ENCODE measurements at regions not wholly inside any gene's neighbourhood (a gene's known extent, or its start where the extent isn't known, plus 50 kb on each side); places are given as distances from the start of the nearest gene placed in this dataset.

DNA sequence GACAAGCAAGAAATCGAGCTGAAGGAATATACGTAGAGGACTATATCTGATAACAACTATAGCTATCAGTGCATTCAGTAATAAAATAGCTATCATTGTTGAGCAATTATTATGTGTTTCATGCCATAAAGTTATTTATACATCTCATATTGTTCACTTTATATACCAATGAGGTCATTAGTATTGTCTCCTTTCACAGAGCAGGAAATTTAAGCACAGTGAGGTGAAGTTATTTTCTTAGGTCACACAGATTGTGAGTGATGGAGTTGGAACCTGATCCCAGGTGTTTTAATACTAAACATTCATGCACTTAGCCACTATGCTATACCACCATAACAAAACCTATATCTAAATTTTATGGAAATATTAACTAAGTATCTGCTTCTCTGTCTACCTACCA is 180.5 kb upstream of the DPYD start:
- no peaks in the 10 kb centered on the region for H3K27me3 ChIP-seq (ENCODE audit: control insufficient read depth, insufficient read depth, low read length)
- ChIA-PET POLR2A (no interaction called here), CTCF (no interaction called here)
- H3K36me3 ChIP-seq (ENCODE audit: control insufficient read depth, insufficient read depth, low read length): no peaks in the 10 kb centered on the region
- H3K4me3 ChIP-seq (ENCODE audit: low read depth, low read length): no peak overlapping the region
- no peak for DNase-seq (ENCODE audit: low read depth)
- TF ChIP-seq, protein P1, sequence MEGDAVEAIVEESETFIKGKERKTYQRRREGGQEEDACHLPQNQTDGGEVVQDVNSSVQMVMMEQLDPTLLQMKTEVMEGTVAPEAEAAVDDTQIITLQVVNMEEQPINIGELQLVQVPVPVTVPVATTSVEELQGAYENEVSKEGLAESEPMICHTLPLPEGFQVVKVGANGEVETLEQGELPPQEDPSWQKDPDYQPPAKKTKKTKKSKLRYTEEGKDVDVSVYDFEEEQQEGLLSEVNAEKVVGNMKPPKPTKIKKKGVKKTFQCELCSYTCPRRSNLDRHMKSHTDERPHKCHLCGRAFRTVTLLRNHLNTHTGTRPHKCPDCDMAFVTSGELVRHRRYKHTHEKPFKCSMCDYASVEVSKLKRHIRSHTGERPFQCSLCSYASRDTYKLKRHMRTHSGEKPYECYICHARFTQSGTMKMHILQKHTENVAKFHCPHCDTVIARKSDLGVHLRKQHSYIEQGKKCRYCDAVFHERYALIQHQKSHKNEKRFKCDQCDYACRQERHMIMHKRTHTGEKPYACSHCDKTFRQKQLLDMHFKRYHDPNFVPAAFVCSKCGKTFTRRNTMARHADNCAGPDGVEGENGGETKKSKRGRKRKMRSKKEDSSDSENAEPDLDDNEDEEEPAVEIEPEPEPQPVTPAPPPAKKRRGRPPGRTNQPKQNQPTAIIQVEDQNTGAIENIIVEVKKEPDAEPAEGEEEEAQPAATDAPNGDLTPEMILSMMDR (IDR thresholded peaks at IDR 0.05; ENCODE audit: insufficient read depth, low read depth, low read length): no peak

DNA sequence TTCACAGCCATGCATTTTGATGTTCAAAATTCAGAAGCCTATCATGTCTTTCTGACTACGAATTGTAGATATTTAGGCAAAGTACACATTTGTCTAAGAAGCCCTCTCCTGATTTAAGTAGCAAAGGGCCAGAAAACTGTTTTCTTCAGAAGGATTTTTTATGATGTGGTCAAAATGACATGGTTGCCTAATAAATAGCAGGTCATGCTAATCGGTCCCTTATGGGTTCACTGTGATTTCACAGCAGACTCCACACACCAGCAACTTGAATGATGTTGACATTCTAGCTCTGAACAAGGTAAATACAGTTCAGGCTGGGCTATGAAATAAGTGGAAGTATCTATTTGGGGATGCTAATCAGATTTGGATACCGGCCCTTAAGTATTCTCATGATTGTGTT is 178.7 kb upstream of the DPYD start:
- TF ChIP-seq, protein P1 (IDR thresholded peaks at IDR 0.05; ENCODE audit: insufficient read depth, low read depth, low read length): no peak
- H3K36me3 ChIP-seq (ENCODE audit: control insufficient read depth, insufficient read depth, low read length): no peaks in the 10 kb centered on the region
- CTCF ChIA-PET: no interaction called here
- no peak for DNase-seq (ENCODE audit: low read depth)
- POLR2A ChIA-PET: interaction anchor here (0.5 kb wide), 1 partner anchor 13 kb away, joined by 7 read pairs; no protein-coding TSS in a partner anchor
- H3K4me3 ChIP-seq (ENCODE audit: low read depth, low read length): no peak overlapping the region
- no peaks in the 10 kb centered on the region for H3K27me3 ChIP-seq (ENCODE audit: control insufficient read depth, insufficient read depth, low read length)

DNA sequence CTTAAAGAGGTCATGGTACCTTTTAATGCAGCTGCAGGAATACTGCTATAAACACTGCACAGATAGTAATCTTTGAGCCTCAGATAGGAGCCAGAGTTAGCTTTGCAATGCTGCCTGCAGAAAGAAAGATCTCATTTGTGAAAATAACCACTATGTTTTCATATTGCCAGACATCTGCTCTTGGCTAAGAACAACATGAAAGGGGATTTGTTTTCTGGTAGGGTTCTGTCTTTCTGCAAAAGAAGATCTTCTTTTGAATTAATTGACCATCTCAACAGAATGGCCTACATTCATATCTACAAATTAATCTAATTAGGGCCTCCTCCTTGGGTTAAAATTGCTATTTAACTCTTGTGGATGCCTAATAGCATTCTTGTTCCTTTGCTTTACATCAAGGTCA is 177.6 kb upstream of the DPYD start:
- DNase-seq (ENCODE audit: low read depth): no peak
- H3K27me3 ChIP-seq (ENCODE audit: control insufficient read depth, insufficient read depth, low read length): no peaks in the 10 kb centered on the region
- ChIA-PET POLR2A (no interaction called here), CTCF (no interaction called here)
- H3K4me3 ChIP-seq (ENCODE audit: low read depth, low read length): no peak overlapping the region
- TF ChIP-seq, protein P1 (IDR thresholded peaks at IDR 0.05; ENCODE audit: insufficient read depth, low read depth, low read length): no peak
- no peaks in the 10 kb centered on the region for H3K36me3 ChIP-seq (ENCODE audit: control insufficient read depth, insufficient read depth, low read length)

DNA sequence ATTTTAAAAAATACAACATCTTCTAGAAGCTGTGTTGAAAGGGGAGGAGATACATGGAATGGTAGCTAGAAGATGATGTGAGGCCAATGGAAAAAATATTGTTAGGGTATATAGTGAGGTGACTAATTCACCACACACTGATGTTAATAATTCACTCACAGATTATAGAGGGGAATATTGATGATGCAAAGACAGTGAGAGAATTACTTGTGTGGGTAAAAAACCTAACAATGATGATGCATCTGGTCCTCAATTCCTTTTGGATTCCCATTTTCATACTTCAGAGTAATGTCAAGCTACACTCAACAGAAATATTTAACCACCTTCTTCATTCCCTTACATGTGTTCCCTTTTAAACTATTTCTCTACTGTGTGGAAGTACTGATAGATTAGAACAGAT is 169.5 kb upstream of the DPYD start:
- Histone ChIP-seq H3K36me3 (ENCODE audit: control insufficient read depth, insufficient read depth, low read length) (no peaks in the 10 kb centered on the region), H3K27me3 (ENCODE audit: control insufficient read depth, insufficient read depth, low read length) (no peaks in the 10 kb centered on the region), H3K4me3 (ENCODE audit: low read depth, low read length) (no peak overlapping the region)
- ChIA-PET CTCF (interaction anchor here (1.0 to 1.2 kb wide), 2 partner anchors 37 to 40 kb away, joined by 3 read pairs; no protein-coding TSS in a partner anchor), POLR2A (no interaction called here)
- no peak for DNase-seq (ENCODE audit: low read depth)
- TF ChIP-seq, protein P1 (IDR thresholded peaks at IDR 0.05; ENCODE audit: insufficient read depth, low read depth, low read length): no peak

DNA sequence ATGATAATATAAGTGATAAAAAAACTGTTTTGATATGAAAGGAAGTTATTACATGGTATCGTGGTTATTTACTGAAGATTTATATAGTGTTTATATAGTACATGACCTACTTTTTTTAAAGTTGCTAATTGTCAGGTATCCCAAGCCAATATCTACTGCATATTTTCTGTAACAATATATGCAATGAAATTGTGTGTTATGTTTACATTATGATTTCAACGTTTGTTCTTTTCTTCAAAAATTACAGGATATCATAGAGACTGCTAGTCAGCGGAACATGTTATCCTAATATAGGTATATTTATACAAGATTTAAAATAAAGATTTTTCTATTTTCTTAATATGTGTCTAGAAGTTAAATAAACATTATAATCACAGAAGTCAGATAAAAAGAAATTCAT is 167.5 kb upstream of the DPYD start:
- Histone ChIP-seq H3K4me3 (ENCODE audit: low read depth, low read length) (no peak overlapping the region), H3K27me3 (ENCODE audit: control insufficient read depth, insufficient read depth, low read length) (no peaks in the 10 kb centered on the region), H3K36me3 (ENCODE audit: control insufficient read depth, insufficient read depth, low read length) (no peaks in the 10 kb centered on the region)
- POLR2A ChIA-PET: no interaction called here
- CTCF ChIA-PET: no interaction called here
- no peak for DNase-seq (ENCODE audit: low read depth)
- TF ChIP-seq, protein P1 (IDR thresholded peaks at IDR 0.05; ENCODE audit: insufficient read depth, low read depth, low read length): no peak
